Gastroesophageal sphincter (tissue), 3 donors: ENCODE measurements at regions not wholly inside any gene's neighbourhood (a gene's known extent, or its start where the extent isn't known, plus 50 kb on each side); places are given as distances from the start of the nearest gene placed in this dataset.

Experiments
- CTCF ChIP-seq, 4 experiments: fragments of 200-600 bp in 2 of 4; fragments of 450-650 bp in 2 of 4; sonication (generic) in 1 of 4; IDR thresholded peaks; one replicate each; pipeline ENCODE4 v1.5.1; 2017 to 2019; ENCODE audit warnings: antibody characterized with exemption in 4 of 4, mild to moderate bottlenecking in 2 of 4, moderate library complexity in 2 of 4
- EP300 ChIP-seq: sonication (generic); formaldehyde crosslinking; IDR thresholded peaks from one replicate; pipeline ENCODE4 v1.6.1; 2017; ENCODE audit warnings: antibody characterized with exemption, mild to moderate bottlenecking
- POLR2A ChIP-seq, 2 donors: fragments of 450-650 bp; IDR thresholded peaks; one replicate each; pipeline ENCODE4 v1.6.1; 2017; ENCODE audit warnings: antibody characterized with exemption in 2 of 2, mild to moderate bottlenecking in 2 of 2, moderate library complexity in 1 of 2
- POLR2AphosphoS5 ChIP-seq: sonication (generic); formaldehyde crosslinking; IDR thresholded peaks from one replicate; pipeline ENCODE4 v1.6.1; 2017; ENCODE audit warnings: antibody characterized with exemption

GRCh38 chr2:217440000-217440399 lies 562.8 kb downstream of the TNS1 start:
- TF ChIP-seq CTCF (IDR thresholded peaks at IDR 0.05), result no peak
- no peak for TF ChIP-seq POLR2AphosphoS5
- no peak for TF ChIP-seq POLR2A (IDR thresholded peaks at IDR 0.05)
- no peak for TF ChIP-seq EP300
